ENCODE measurements at regions not wholly inside any gene's neighbourhood (a gene's known extent, or its start where the extent isn't known, plus 50 kb on each side); places are given as distances from the start of the nearest gene placed in this dataset.

- Mint-ChIP-seq H3K9me3 (peaks cover 20% of the 10 kb centered on the region), H3K4me1 (ENCODE audit: low read depth) (no peaks in the 10 kb centered on the region), H3K4me3 (no peak overlapping the region), H3K27me3 (ENCODE audit: insufficient read depth) (no peaks in the 10 kb centered on the region), H3K27ac (no peak overlapping the region), H3K36me3 (ENCODE audit: low read depth) (no peaks in the 10 kb centered on the region)
- no peak for TF ChIP-seq CTCF (IDR thresholded peaks at IDR 0.05)
- no peak for DNase-seq
These were observed 377.9 kb downstream of the ARL6IP6 start for GRCh38 chr2:153096272-153096671.

- peaks cover 47% of the 10 kb centered on the region for H3K9me3 Mint-ChIP-seq
These were observed 372.9 kb downstream of the ARL6IP6 start for GRCh38 chr2:153091344-153091743.

GRCh38 chr2:153079315-153079714 lies 360.9 kb downstream of the ARL6IP6 start:
- H3K4me1 Mint-ChIP-seq (ENCODE audit: low read depth) = no peaks in the 10 kb centered on the region
- H3K4me3 Mint-ChIP-seq = no peak overlapping the region
- TF ChIP-seq CTCF (IDR thresholded peaks at IDR 0.05) = no peak
- DNase-seq = no peak
- peaks cover 19% of the 10 kb centered on the region for H3K9me3 Mint-ChIP-seq
- no peaks in the 10 kb centered on the region for H3K36me3 Mint-ChIP-seq (ENCODE audit: low read depth)
- no peaks in the 10 kb centered on the region for H3K27me3 Mint-ChIP-seq (ENCODE audit: insufficient read depth)
- no peak overlapping the region for H3K27ac Mint-ChIP-seq

More at GRCh38 chr2:153091344-153091743, 372.9 kb downstream of the ARL6IP6 start:
- TF ChIP-seq CTCF (IDR thresholded peaks at IDR 0.05) = no peak
- Mint-ChIP-seq H3K36me3 (ENCODE audit: low read depth) (no peaks in the 10 kb centered on the region), H3K27ac (no peak overlapping the region), H3K4me3 (no peak overlapping the region), H3K4me1 (ENCODE audit: low read depth) (no peaks in the 10 kb centered on the region), H3K27me3 (ENCODE audit: insufficient read depth) (no peaks in the 10 kb centered on the region; the same call in 1 of the 2 replicates)
- no peak for DNase-seq

GRCh38 chr2:153077311-153077710 lies 358.9 kb downstream of the ARL6IP6 start:
- Mint-ChIP-seq H3K9me3 (peaks cover 15% of the 10 kb centered on the region), H3K4me3 (no peak overlapping the region), H3K27ac (no peak overlapping the region), H3K4me1 (ENCODE audit: low read depth) (no peaks in the 10 kb centered on the region), H3K36me3 (ENCODE audit: low read depth) (no peaks in the 10 kb centered on the region), H3K27me3 (ENCODE audit: insufficient read depth) (no peaks in the 10 kb centered on the region)
- TF ChIP-seq CTCF (IDR thresholded peaks at IDR 0.05) = no peak
- no peak for DNase-seq

GRCh38 chr2:153074207-153074606 lies 355.8 kb downstream of the ARL6IP6 start:
- no peak overlapping the region for H3K27ac Mint-ChIP-seq
- no peaks in the 10 kb centered on the region for H3K36me3 Mint-ChIP-seq (ENCODE audit: low read depth)
- no peaks in the 10 kb centered on the region for H3K27me3 Mint-ChIP-seq (ENCODE audit: insufficient read depth)
- H3K4me3 Mint-ChIP-seq = no peak overlapping the region
- H3K4me1 Mint-ChIP-seq (ENCODE audit: low read depth) = no peaks in the 10 kb centered on the region
- DNase-seq = no peak
- TF ChIP-seq CTCF (IDR thresholded peaks at IDR 0.05) = no peak
- H3K9me3 Mint-ChIP-seq = peaks cover 16% of the 10 kb centered on the region

GRCh38 chr2:153072813-153073212 lies 354.4 kb downstream of the ARL6IP6 start:
- no peaks in the 10 kb centered on the region for H3K36me3 Mint-ChIP-seq (ENCODE audit: low read depth)
- TF ChIP-seq CTCF (IDR thresholded peaks at IDR 0.05) = no peak
- no peaks in the 10 kb centered on the region for H3K4me1 Mint-ChIP-seq (ENCODE audit: low read depth)
- peaks cover 12% of the 10 kb centered on the region; the same call in 1 of the 2 replicates for H3K9me3 Mint-ChIP-seq
- no peak for DNase-seq
- H3K27ac Mint-ChIP-seq = no peak overlapping the region
- H3K4me3 Mint-ChIP-seq = no peak overlapping the region
- H3K27me3 Mint-ChIP-seq (ENCODE audit: insufficient read depth) = no peaks in the 10 kb centered on the region

Measured in HFFc6 (cell line).